NCI-H2196 treated with DMSO at 0.1 percent for 48 hours (cell line): ENCODE measurements at regions not wholly inside any gene's neighbourhood (a gene's known extent, or its start where the extent isn't known, plus 50 kb on each side); places are given as distances from the start of the nearest gene placed in this dataset.

ENCODE experiments used
- DNase-seq: peaks from one replicate; lab custom pipeline; 2025; ENCODE audit not compliant: unreplicated experiment; lab: John Stamatoyannopoulos, UW

GRCh38 chr3:43183456-43183855 lies 77.6 kb upstream of the POMGNT2 start:
- DNase-seq: no peak

- DNase-seq: no peak
Observed at GRCh38 chr3:43181202-43181821, 75.4 kb upstream of the POMGNT2 start.

- no peak for DNase-seq
Observed at GRCh38 chr3:43180694-43181093, 74.8 kb upstream of the POMGNT2 start.

- DNase-seq: no peak
Observed at GRCh38 chr3:43180027-43180426, 74.1 kb upstream of the POMGNT2 start.

- no peak for DNase-seq
Observed at GRCh38 chr3:43178891-43179366, 73.0 kb upstream of the POMGNT2 start.

- DNase-seq: no peak
Observed at GRCh38 chr3:43177085-43177484, 71.2 kb upstream of the POMGNT2 start.

- no peak for DNase-seq
Observed at GRCh38 chr3:43176666-43177065, 70.8 kb upstream of the POMGNT2 start.

GRCh38 chr3:43175541-43175940 lies 69.7 kb upstream of the POMGNT2 start:
- DNase-seq: no peak

- DNase-seq: no peak
Observed at GRCh38 chr3:43173949-43174348, 68.1 kb upstream of the POMGNT2 start.

- DNase-seq: no peak
Observed at GRCh38 chr3:43171748-43172147, 65.9 kb upstream of the POMGNT2 start.

- DNase-seq: no peak
Observed at GRCh38 chr3:43170553-43170952, 64.7 kb upstream of the POMGNT2 start.

- DNase-seq: no peak
Observed at GRCh38 chr3:43169987-43170386, 64.1 kb upstream of the POMGNT2 start.

GRCh38 chr3:43166406-43166805 lies 60.5 kb upstream of the POMGNT2 start:
- DNase-seq: no peak

- no peak for DNase-seq
Observed at GRCh38 chr3:43165786-43166185, 59.9 kb upstream of the POMGNT2 start.

- no peak for DNase-seq
Observed at GRCh38 chr3:43163895-43164493, 58.1 kb upstream of the POMGNT2 start.

GRCh38 chr3:43162230-43163084 lies 56.6 kb upstream of the POMGNT2 start:
- DNase-seq: no peak

GRCh38 chr3:43161684-43162229 lies 55.9 kb upstream of the POMGNT2 start:
- no peak for DNase-seq

GRCh38 chr3:43160664-43161063 lies 54.8 kb upstream of the POMGNT2 start:
- DNase-seq: no peak

- DNase-seq: no peak
Observed at GRCh38 chr3:43159876-43160255, 54.0 kb upstream of the POMGNT2 start.

- DNase-seq: no peak
Observed at GRCh38 chr3:43159131-43159875, 53.4 kb upstream of the POMGNT2 start.

- DNase-seq: no peak
Observed at GRCh38 chr3:43156812-43157455, 51.1 kb upstream of the POMGNT2 start.
